HG02642 (cell line): ENCODE measurements at regions not wholly inside any gene's neighbourhood (a gene's known extent, or its start where the extent isn't known, plus 50 kb on each side); places are given as distances from the start of the nearest gene placed in this dataset.
"Not testable (repeated sequence)": the region's sequence is repeated elsewhere in the genome, so short reads cannot be mapped to it uniquely, and the experiment has no call there.

ENCODE experiments used
- ATAC-seq: cut with Tn5 transposase; IDR thresholded peaks from one replicate; pipeline ENCODE4 v1.9.1; 2021; ENCODE audit warnings: mild to moderate bottlenecking; ENCODE audit not compliant: unreplicated experiment, poor library complexity

- ATAC-seq = no peak
These were observed 278.1 kb upstream of the NMUR2 start for GRCh38 chr5:152683205-152683604.

GRCh38 chr5:152686931-152687330 lies 281.9 kb upstream of the NMUR2 start:
- no peak for ATAC-seq

- ATAC-seq = no peak
These were observed 283.6 kb upstream of the NMUR2 start for GRCh38 chr5:152688561-152689249.

GRCh38 chr5:152689250-152689711 lies 284.2 kb upstream of the NMUR2 start:
- ATAC-seq = no peak

- ATAC-seq = no peak
These were observed 289.2 kb upstream of the NMUR2 start for GRCh38 chr5:152694231-152694630.

- ATAC-seq = no peak
These were observed 296.3 kb upstream of the NMUR2 start for GRCh38 chr5:152701305-152701949.

GRCh38 chr5:152704286-152704685 lies 299.2 kb upstream of the NMUR2 start:
- ATAC-seq = no peak

- ATAC-seq = no peak
These were observed 306.8 kb upstream of the NMUR2 start for GRCh38 chr5:152711801-152712388.

GRCh38 chr5:152717393-152717792 lies 312.3 kb upstream of the NMUR2 start:
- no peak for ATAC-seq

GRCh38 chr5:152723482-152723881 lies 318.4 kb upstream of the NMUR2 start:
- no peak for ATAC-seq

- ATAC-seq = no peak
These were observed 325.1 kb upstream of the NMUR2 start for GRCh38 chr5:152730176-152730575.

GRCh38 chr5:152736906-152737305 lies 331.8 kb upstream of the NMUR2 start:
- no peak for ATAC-seq

GRCh38 chr5:152739916-152740315 lies 334.8 kb upstream of the NMUR2 start:
- no peak for ATAC-seq

- ATAC-seq = not testable (repeated sequence)
These were observed 336.0 kb upstream of the NMUR2 start for GRCh38 chr5:152741126-152741525.

- ATAC-seq = not testable (repeated sequence)
These were observed 382.7 kb upstream of the NMUR2 start for GRCh38 chr5:152787709-152788217.

- no peak for ATAC-seq
These were observed 396.8 kb upstream of the NMUR2 start for GRCh38 chr5:152801886-152802285.

- ATAC-seq = no peak
These were observed 399.1 kb upstream of the NMUR2 start for GRCh38 chr5:152804179-152804578.

GRCh38 chr5:152811988-152812387 lies 406.9 kb upstream of the NMUR2 start:
- no peak for ATAC-seq

GRCh38 chr5:152813526-152813925 lies 408.4 kb upstream of the NMUR2 start:
- no peak for ATAC-seq

- no peak for ATAC-seq
These were observed 414.8 kb upstream of the NMUR2 start for GRCh38 chr5:152819891-152820290.

GRCh38 chr5:152824316-152824715 lies 419.2 kb upstream of the NMUR2 start:
- ATAC-seq = no peak
